GM23338 (cell line): ENCODE measurements at regions not wholly inside any gene's neighbourhood (a gene's known extent, or its start where the extent isn't known, plus 50 kb on each side); places are given as distances from the start of the nearest gene placed in this dataset.

ENCODE experiments used
- ATAC-seq: fragments of 200-7000 bp; cut with Tn5 transposase; 3 replicates; pipeline ENCODE4 v1.9.1; 2020
- DNase-seq: peaks from one replicate; pipeline ENCODE4 v3.0.0-alpha.2; 2015; ENCODE audit warnings: low spot score
- H2AFZ ChIP-seq: fragments of 200-600 bp; sonication (generic); 2 replicates; pipeline ENCODE4 v1.8.0; 2016; ENCODE audit warnings: antibody characterized with exemption, mild to moderate bottlenecking, moderate library complexity
- H3F3A ChIP-seq: fragments of 200-600 bp; sonication (generic); replicated peaks from 2 replicates; pipeline ENCODE4 v1.8.0; 2017; ENCODE audit warnings: antibody characterized with exemption, mixed run types, low read depth
- H3K27ac ChIP-seq: fragments of 200-600 bp; sonication (generic); 2 replicates; pipeline ENCODE4 v1.6.1; 2016; ENCODE audit warnings: low read depth
- H3K27me3 ChIP-seq: fragments of 200-600 bp; sonication (generic); 2 replicates; pipeline ENCODE4 v1.8.0; 2016; ENCODE audit warnings: mild to moderate bottlenecking, mixed run types, moderate library complexity; ENCODE audit not compliant: insufficient read depth
- H3K36me3 ChIP-seq: fragments of 200-600 bp; sonication (generic); 2 replicates; pipeline ENCODE4 v1.8.0; 2016; ENCODE audit warnings: mild to moderate bottlenecking; ENCODE audit not compliant: insufficient read depth
- H3K4me1 ChIP-seq: fragments of 200-600 bp; sonication (generic); 2 replicates; pipeline ENCODE4 v1.8.0; 2016; ENCODE audit warnings: mild to moderate bottlenecking, moderate library complexity; ENCODE audit not compliant: insufficient read depth
- H3K4me2 ChIP-seq: fragments of 200-600 bp; sonication (generic); 2 replicates; pipeline ENCODE4 v1.7.1; 2017; ENCODE audit warnings: mixed run types
- H3K4me3 ChIP-seq: fragments of 200-600 bp; sonication (generic); 2 replicates; pipeline ENCODE4 v1.6.1; 2016; ENCODE audit warnings: mixed run types
- H3K79me2 ChIP-seq: fragments of 200-600 bp; sonication (generic); replicated peaks from 2 replicates; pipeline ENCODE4 v1.8.0; 2017; ENCODE audit warnings: mild to moderate bottlenecking; ENCODE audit not compliant: insufficient read depth
- H3K9me2 ChIP-seq: fragments of 200-600 bp; sonication (generic); 2 replicates; pipeline ENCODE4 v1.8.0; 2017; ENCODE audit not compliant: insufficient read depth
- H4K20me1 ChIP-seq: fragments of 200-600 bp; sonication (generic); replicated peaks from 2 replicates; pipeline ENCODE4 v1.8.0; 2017; ENCODE audit warnings: mild to moderate bottlenecking; ENCODE audit not compliant: insufficient read depth
- H3K27ac Mint-ChIP-seq: 2 replicates; pipeline ENCODE4 v1.8.0; 2020; ENCODE audit warnings: inconsistent platforms, mild to moderate bottlenecking, moderate library complexity, mixed read lengths
- H3K27me3 Mint-ChIP-seq: 3 replicates; pipeline ENCODE4 v1.8.0; 2022; ENCODE audit warnings: low read depth, mild to moderate bottlenecking, moderate library complexity, mixed read lengths, inconsistent platforms; ENCODE audit not compliant: insufficient read depth, poor library complexity
- H3K36me3 Mint-ChIP-seq: 3 replicates; pipeline ENCODE4 v1.8.0; 2021; ENCODE audit warnings: low read depth, mild to moderate bottlenecking, inconsistent platforms, moderate library complexity, mixed read lengths
- H3K4me1 Mint-ChIP-seq: 3 replicates; pipeline ENCODE4 v1.8.0; 2020; ENCODE audit warnings: mild to moderate bottlenecking, inconsistent platforms, mixed read lengths
- H3K4me3 Mint-ChIP-seq: 3 replicates; pipeline ENCODE4 v1.8.0; 2021; ENCODE audit warnings: moderate library complexity, mild to moderate bottlenecking, inconsistent platforms, mixed read lengths
- H3K9me3 Mint-ChIP-seq: 3 replicates; pipeline ENCODE4 v1.8.0; 2020; ENCODE audit warnings: moderate library complexity, mild to moderate bottlenecking, inconsistent platforms, mixed read lengths
- CREB1 ChIP-seq: fragments of 250-450 bp; sonication (Bioruptor Pico); IDR thresholded peaks from 2 replicates; pipeline ENCODE4 v1.5.0; 2020; ENCODE audit warnings: low read depth, mild to moderate bottlenecking, moderate library complexity
- EZH2 ChIP-seq: fragments of 200-600 bp; sonication (generic); IDR thresholded peaks from one replicate; pipeline ENCODE4 v1.8.0; 2017; ENCODE audit warnings: antibody characterized with exemption, mild to moderate bottlenecking, low read depth; ENCODE audit not compliant: unreplicated experiment
- EZH2phosphoT487 ChIP-seq: fragments of 200-600 bp; sonication (generic); IDR thresholded peaks from one replicate; pipeline ENCODE4 v1.8.1; 2018; ENCODE audit warnings: antibody characterized with exemption; ENCODE audit not compliant: unreplicated experiment
- JUNB ChIP-seq: IDR thresholded peaks from one replicate; pipeline ENCODE4 v1.6.1; 2016; ENCODE audit warnings: antibody characterized with exemption; ENCODE audit not compliant: unreplicated experiment
- NANOG ChIP-seq: IDR thresholded peaks from 2 replicates; pipeline ENCODE4 v1.6.1; 2016; ENCODE audit warnings: antibody characterized with exemption, borderline replicate concordance
- POLR2AphosphoS5 ChIP-seq: IDR thresholded peaks from 2 replicates; pipeline ENCODE4 v1.6.1; 2016; ENCODE audit warnings: antibody characterized with exemption, low read depth
- STAT1 ChIP-seq: IDR thresholded peaks from one replicate; pipeline ENCODE4 v1.6.1; 2016; ENCODE audit warnings: antibody characterized with exemption; ENCODE audit not compliant: unreplicated experiment
- ZNF114 ChIP-seq: fragments of 250-450 bp; sonication (Bioruptor Pico); IDR thresholded peaks from 2 replicates; pipeline ENCODE4 v1.5.0; 2020; ENCODE audit warnings: mild to moderate bottlenecking, moderate library complexity
- ZNF331 ChIP-seq: fragments of 250-450 bp; sonication (Bioruptor Pico); IDR thresholded peaks from 2 replicates; pipeline ENCODE4 v1.5.0; 2020; ENCODE audit warnings: low read depth, mild to moderate bottlenecking, moderate library complexity
- TF ChIP-seq, protein P1 (sequence below), 2 experiments: fragments of 200-600 bp in 1 of 2; sonication (generic) in 1 of 2; conservative IDR thresholded peaks; 2 replicates each; pipeline versions ENCODE4 v1.5.1 to v1.6.1; 2016 to 2017; ENCODE audit warnings: antibody characterized with exemption in 2 of 2, low read depth in 2 of 2, mild to moderate bottlenecking in 2 of 2, moderate library complexity in 1 of 2
- TF ChIP-seq, protein P2 (sequence below): fragments of 250-450 bp; sonication (Bioruptor Pico); IDR thresholded peaks from 2 replicates; pipeline ENCODE4 v1.5.0; 2020; ENCODE audit warnings: mild to moderate bottlenecking, moderate library complexity
- TF ChIP-seq, protein P3 (sequence below): IDR thresholded peaks from 2 replicates; pipeline ENCODE4 v1.6.1; 2016; ENCODE audit warnings: antibody characterized with exemption
- TF ChIP-seq, protein P4 (sequence below): IDR thresholded peaks from one replicate; pipeline ENCODE4 v1.6.1; 2018; ENCODE audit warnings: antibody characterized with exemption; ENCODE audit not compliant: unreplicated experiment

DNA sequence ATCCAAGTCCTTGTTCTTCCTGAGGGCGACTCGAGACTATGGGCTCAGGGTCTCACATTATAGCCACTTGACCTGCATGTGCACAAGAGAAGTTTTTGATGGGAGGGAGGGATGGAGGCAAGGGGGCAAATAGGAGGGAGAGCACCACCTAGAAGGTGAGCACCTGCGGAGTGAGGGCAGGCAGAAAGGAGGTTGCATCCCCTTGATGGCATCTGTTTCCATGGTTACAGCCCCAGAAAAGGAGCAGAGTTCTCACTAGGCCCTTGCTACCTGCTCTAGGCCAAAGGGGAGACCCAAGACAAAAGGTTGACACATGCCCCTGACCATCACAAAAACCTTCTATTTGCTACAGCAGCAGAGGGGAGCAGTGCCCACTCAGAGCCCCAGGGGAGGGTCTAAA, 131.5 kb upstream of the SERTAD2 start:
- no peaks in the 10 kb centered on the region for H3K27me3 Mint-ChIP-seq
- no peaks in the 10 kb centered on the region for H3F3A ChIP-seq
- no peak overlapping the region for H3K4me2 ChIP-seq
- H3K4me1 ChIP-seq, result no peaks in the 10 kb centered on the region
- H3K4me3 ChIP-seq, result no peak overlapping the region
- no peak overlapping the region for H3K27ac Mint-ChIP-seq
- no peak overlapping the region for H3K4me3 Mint-ChIP-seq
- H3K4me1 Mint-ChIP-seq, result peaks cover 10% of the 10 kb centered on the region
- no peaks in the 10 kb centered on the region for H3K9me3 Mint-ChIP-seq
- H3K79me2 ChIP-seq, result no peaks in the 10 kb centered on the region
- no peaks in the 10 kb centered on the region; the same call in 2 of the 3 replicates for H3K36me3 Mint-ChIP-seq
- H3K9me2 ChIP-seq, result peaks cover 9% of the 10 kb centered on the region; the same call in 1 of the 2 replicates
- no peak for ATAC-seq
- no peak for DNase-seq
- H3K27ac ChIP-seq, result no peak overlapping the region
- H3K36me3 ChIP-seq, result no peaks in the 10 kb centered on the region
- no peak for TF ChIP-seq EZH2phosphoT487
- no peak for TF ChIP-seq POLR2AphosphoS5
- TF ChIP-seq, protein P1, sequence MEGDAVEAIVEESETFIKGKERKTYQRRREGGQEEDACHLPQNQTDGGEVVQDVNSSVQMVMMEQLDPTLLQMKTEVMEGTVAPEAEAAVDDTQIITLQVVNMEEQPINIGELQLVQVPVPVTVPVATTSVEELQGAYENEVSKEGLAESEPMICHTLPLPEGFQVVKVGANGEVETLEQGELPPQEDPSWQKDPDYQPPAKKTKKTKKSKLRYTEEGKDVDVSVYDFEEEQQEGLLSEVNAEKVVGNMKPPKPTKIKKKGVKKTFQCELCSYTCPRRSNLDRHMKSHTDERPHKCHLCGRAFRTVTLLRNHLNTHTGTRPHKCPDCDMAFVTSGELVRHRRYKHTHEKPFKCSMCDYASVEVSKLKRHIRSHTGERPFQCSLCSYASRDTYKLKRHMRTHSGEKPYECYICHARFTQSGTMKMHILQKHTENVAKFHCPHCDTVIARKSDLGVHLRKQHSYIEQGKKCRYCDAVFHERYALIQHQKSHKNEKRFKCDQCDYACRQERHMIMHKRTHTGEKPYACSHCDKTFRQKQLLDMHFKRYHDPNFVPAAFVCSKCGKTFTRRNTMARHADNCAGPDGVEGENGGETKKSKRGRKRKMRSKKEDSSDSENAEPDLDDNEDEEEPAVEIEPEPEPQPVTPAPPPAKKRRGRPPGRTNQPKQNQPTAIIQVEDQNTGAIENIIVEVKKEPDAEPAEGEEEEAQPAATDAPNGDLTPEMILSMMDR (conservative IDR thresholded peaks at IDR 0.05; ENCODE audit: low read depth in 2 of 2), result no peak
- TF ChIP-seq, protein P2, sequence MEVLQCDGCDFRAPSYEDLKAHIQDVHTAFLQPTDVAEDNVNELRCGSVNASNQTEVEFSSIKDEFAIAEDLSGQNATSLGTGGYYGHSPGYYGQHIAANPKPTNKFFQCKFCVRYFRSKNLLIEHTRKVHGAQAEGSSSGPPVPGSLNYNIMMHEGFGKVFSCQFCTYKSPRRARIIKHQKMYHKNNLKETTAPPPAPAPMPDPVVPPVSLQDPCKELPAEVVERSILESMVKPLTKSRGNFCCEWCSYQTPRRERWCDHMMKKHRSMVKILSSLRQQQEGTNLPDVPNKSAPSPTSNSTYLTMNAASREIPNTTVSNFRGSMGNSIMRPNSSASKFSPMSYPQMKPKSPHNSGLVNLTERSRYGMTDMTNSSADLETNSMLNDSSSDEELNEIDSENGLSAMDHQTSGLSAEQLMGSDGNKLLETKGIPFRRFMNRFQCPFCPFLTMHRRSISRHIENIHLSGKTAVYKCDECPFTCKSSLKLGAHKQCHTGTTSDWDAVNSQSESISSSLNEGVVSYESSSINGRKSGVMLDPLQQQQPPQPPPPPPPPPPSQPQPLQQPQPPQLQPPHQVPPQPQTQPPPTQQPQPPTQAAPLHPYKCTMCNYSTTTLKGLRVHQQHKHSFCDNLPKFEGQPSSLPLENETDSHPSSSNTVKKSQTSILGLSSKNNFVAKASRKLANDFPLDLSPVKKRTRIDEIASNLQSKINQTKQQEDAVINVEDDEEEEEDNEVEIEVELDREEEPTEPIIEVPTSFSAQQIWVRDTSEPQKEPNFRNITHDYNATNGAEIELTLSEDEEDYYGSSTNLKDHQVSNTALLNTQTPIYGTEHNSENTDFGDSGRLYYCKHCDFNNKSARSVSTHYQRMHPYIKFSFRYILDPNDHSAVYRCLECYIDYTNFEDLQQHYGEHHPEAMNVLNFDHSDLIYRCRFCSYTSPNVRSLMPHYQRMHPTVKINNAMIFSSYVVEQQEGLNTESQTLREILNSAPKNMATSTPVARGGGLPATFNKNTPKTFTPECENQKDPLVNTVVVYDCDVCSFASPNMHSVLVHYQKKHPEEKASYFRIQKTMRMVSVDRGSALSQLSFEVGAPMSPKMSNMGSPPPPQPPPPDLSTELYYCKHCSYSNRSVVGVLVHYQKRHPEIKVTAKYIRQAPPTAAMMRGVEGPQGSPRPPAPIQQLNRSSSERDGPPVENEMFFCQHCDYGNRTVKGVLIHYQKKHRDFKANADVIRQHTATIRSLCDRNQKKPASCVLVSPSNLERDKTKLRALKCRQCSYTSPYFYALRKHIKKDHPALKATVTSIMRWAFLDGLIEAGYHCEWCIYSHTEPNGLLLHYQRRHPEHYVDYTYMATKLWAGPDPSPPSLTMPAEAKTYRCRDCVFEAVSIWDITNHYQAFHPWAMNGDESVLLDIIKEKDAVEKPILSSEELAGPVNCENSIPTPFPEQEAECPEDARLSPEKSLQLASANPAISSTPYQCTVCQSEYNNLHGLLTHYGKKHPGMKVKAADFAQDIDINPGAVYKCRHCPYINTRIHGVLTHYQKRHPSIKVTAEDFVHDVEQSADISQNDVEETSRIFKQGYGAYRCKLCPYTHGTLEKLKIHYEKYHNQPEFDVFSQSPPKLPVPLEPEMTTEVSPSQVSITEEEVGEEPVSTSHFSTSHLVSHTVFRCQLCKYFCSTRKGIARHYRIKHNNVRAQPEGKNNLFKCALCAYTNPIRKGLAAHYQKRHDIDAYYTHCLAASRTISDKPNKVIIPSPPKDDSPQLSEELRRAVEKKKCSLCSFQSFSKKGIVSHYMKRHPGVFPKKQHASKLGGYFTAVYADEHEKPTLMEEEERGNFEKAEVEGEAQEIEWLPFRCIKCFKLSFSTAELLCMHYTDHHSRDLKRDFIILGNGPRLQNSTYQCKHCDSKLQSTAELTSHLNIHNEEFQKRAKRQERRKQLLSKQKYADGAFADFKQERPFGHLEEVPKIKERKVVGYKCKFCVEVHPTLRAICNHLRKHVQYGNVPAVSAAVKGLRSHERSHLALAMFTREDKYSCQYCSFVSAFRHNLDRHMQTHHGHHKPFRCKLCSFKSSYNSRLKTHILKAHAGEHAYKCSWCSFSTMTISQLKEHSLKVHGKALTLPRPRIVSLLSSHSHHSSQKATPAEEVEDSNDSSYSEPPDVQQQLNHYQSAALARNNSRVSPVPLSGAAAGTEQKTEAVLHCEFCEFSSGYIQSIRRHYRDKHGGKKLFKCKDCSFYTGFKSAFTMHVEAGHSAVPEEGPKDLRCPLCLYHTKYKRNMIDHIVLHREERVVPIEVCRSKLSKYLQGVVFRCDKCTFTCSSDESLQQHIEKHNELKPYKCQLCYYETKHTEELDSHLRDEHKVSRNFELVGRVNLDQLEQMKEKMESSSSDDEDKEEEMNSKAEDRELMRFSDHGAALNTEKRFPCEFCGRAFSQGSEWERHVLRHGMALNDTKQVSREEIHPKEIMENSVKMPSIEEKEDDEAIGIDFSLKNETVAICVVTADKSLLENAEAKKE (CRISPR knock-in tag), result no peak
- TF ChIP-seq, protein P3, sequence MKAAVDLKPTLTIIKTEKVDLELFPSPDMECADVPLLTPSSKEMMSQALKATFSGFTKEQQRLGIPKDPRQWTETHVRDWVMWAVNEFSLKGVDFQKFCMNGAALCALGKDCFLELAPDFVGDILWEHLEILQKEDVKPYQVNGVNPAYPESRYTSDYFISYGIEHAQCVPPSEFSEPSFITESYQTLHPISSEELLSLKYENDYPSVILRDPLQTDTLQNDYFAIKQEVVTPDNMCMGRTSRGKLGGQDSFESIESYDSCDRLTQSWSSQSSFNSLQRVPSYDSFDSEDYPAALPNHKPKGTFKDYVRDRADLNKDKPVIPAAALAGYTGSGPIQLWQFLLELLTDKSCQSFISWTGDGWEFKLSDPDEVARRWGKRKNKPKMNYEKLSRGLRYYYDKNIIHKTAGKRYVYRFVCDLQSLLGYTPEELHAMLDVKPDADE, result no peak
- no peak for TF ChIP-seq ZNF114 (CRISPR knock-in tag)
- TF ChIP-seq STAT1, result no peak
- no peak for TF ChIP-seq JUNB
- no peak for TF ChIP-seq ZNF331
- no peak for TF ChIP-seq NANOG
- no peak for TF ChIP-seq CREB1 (CRISPR knock-in tag)
- TF ChIP-seq EZH2, result no peak
- TF ChIP-seq, protein P4, sequence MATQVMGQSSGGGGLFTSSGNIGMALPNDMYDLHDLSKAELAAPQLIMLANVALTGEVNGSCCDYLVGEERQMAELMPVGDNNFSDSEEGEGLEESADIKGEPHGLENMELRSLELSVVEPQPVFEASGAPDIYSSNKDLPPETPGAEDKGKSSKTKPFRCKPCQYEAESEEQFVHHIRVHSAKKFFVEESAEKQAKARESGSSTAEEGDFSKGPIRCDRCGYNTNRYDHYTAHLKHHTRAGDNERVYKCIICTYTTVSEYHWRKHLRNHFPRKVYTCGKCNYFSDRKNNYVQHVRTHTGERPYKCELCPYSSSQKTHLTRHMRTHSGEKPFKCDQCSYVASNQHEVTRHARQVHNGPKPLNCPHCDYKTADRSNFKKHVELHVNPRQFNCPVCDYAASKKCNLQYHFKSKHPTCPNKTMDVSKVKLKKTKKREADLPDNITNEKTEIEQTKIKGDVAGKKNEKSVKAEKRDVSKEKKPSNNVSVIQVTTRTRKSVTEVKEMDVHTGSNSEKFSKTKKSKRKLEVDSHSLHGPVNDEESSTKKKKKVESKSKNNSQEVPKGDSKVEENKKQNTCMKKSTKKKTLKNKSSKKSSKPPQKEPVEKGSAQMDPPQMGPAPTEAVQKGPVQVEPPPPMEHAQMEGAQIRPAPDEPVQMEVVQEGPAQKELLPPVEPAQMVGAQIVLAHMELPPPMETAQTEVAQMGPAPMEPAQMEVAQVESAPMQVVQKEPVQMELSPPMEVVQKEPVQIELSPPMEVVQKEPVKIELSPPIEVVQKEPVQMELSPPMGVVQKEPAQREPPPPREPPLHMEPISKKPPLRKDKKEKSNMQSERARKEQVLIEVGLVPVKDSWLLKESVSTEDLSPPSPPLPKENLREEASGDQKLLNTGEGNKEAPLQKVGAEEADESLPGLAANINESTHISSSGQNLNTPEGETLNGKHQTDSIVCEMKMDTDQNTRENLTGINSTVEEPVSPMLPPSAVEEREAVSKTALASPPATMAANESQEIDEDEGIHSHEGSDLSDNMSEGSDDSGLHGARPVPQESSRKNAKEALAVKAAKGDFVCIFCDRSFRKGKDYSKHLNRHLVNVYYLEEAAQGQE, result no peak
- H2AFZ ChIP-seq, result no peak overlapping the region
- H4K20me1 ChIP-seq, result no peaks in the 10 kb centered on the region
- H3K27me3 ChIP-seq, result no peaks in the 10 kb centered on the region
